ENCODE measurements at regions not wholly inside any gene's neighbourhood (a gene's known extent, or its start where the extent isn't known, plus 50 kb on each side); places are given as distances from the start of the nearest gene placed in this dataset.

DNA sequence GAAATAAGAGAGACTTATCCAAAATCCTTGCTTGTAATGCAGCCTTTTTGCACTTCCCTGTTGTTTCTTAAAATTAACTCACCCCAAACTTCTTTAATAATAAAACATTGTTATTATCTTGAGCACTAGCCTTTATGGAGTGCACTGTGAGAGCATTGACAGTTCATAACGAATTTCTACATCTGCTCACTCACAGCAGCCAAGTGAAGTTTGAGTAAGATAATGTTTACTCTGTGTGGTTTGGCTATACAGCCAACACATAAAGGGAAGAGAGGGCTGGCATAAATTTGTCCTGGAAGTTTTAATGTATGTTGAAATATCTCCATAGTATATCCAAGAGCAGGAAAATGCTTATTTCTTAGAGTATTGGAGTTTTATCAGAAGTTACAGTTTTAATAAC is 227.9 kb downstream of the FRK start:
- H3K36me3 ChIP-seq, result no peaks in the 10 kb centered on the region
- TF ChIP-seq, protein P1, sequence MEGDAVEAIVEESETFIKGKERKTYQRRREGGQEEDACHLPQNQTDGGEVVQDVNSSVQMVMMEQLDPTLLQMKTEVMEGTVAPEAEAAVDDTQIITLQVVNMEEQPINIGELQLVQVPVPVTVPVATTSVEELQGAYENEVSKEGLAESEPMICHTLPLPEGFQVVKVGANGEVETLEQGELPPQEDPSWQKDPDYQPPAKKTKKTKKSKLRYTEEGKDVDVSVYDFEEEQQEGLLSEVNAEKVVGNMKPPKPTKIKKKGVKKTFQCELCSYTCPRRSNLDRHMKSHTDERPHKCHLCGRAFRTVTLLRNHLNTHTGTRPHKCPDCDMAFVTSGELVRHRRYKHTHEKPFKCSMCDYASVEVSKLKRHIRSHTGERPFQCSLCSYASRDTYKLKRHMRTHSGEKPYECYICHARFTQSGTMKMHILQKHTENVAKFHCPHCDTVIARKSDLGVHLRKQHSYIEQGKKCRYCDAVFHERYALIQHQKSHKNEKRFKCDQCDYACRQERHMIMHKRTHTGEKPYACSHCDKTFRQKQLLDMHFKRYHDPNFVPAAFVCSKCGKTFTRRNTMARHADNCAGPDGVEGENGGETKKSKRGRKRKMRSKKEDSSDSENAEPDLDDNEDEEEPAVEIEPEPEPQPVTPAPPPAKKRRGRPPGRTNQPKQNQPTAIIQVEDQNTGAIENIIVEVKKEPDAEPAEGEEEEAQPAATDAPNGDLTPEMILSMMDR (IDR thresholded peaks at IDR 0.05), result no peak
- TF ChIP-seq POLR2AphosphoS5 (IDR thresholded peaks at IDR 0.05), result no peak
- TF ChIP-seq EP300 (IDR thresholded peaks at IDR 0.05), result no peak
- no peak for TF ChIP-seq POLR2A (IDR thresholded peaks at IDR 0.05)
- H3K9me3 ChIP-seq, result no peaks in the 10 kb centered on the region
- H3K4me3 ChIP-seq, result no peak overlapping the region
- no peak overlapping the region for H3K27ac ChIP-seq
- intact Hi-C loops (cut with DNase I), result no loop called here
- no peak for DNase-seq
- WGBS, 2 donors, result 4 to 29% methylated on average over 1 of the region's 1 CpG
- no peaks in the 10 kb centered on the region for H3K4me1 ChIP-seq
- H3K27me3 ChIP-seq, result no peaks in the 10 kb centered on the region

DNA sequence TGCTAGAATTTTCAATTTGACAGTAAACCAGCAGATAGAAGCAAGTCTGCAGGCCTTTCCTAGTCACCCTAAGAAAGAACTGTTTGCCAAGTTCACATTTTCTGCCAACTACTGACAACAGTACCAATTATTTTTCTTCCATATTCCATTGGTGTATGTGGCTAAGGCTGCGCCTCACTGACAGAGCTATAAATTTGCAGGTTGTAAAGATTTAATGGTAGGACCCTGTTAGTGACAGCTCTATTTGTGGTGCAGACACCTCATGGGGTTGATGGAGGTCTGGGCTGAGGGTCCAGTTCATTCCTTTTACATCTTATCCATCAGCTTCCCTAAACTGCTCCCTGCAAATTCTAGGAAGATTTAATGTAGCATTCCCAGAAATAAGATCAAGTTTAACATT is 228.5 kb downstream of the FRK start:
- TF ChIP-seq POLR2A (IDR thresholded peaks at IDR 0.05) (no peak), EP300 (IDR thresholded peaks at IDR 0.05) (no peak), POLR2AphosphoS5 (IDR thresholded peaks at IDR 0.05) (no peak)
- TF ChIP-seq, protein P1 (IDR thresholded peaks at IDR 0.05), result no peak
- WGBS, 2 donors, result 52 to 68% methylated on average over 1 of the region's 1 CpG
- H3K9me3 ChIP-seq, result no peaks in the 10 kb centered on the region
- no peak for DNase-seq
- H3K27ac ChIP-seq, result no peak overlapping the region
- intact Hi-C loops (cut with DNase I), result no loop called here
- no peaks in the 10 kb centered on the region for H3K4me1 ChIP-seq
- H3K27me3 ChIP-seq, result no peaks in the 10 kb centered on the region
- no peaks in the 10 kb centered on the region for H3K36me3 ChIP-seq
- H3K4me3 ChIP-seq, result no peak overlapping the region

DNA sequence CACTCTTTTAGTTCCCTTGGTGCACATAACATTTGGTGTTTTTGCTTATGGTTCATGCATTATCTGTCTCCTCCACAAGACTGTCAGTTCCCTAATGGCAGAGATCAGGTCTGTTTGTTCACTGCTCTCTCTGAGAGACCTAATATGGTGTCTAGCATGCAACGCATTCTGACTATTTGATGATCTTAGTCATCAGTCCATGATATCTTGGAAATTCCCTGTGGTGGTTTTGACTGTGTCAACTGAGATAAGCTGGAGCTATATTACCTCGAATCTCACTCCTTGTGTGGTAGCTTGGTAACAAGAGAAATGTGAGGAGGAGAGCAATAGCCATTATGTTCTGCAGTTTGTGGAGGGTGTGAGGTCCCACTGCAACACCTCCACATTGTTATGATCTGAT is 229.8 kb downstream of the FRK start:
- 24 to 39% methylated on average over 2 of the region's 2 CpGs for WGBS, 2 donors
- intact Hi-C loops (cut with DNase I), result no loop called here
- no peak for DNase-seq

DNA sequence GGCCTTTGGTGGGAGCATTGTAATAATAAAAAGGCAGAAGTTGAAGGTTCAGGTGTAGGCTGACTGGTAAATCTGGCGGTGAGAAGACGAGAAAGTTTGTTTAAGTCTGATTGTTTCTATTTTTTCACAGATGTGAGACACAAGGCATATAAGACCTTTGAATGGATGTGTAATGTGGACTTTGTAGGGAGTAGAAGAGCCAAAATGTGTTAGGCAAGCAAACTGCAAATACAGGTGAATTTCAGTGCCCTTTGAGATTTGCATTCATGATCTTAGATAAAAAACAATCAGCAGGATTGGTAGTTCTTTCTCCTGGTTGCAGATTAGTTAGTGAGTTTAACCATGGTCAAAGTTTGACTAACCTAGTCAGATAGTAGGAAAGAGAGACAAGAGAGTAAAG is 238.9 kb downstream of the FRK start:
- intact Hi-C loops (cut with DNase I), result no loop called here
- DNase-seq, result no peak
- no peaks in the 10 kb centered on the region for H3K27me3 ChIP-seq
- H3K4me1 ChIP-seq, result no peaks in the 10 kb centered on the region
- H3K4me3 ChIP-seq, result no peak overlapping the region
- no peaks in the 10 kb centered on the region for H3K36me3 ChIP-seq
- H3K27ac ChIP-seq, result no peak overlapping the region
- WGBS, 2 donors, result 76 to 90% methylated on average over 2 of the region's 2 CpGs
- TF ChIP-seq EP300 (IDR thresholded peaks at IDR 0.05) (no peak), POLR2AphosphoS5 (IDR thresholded peaks at IDR 0.05) (no peak), POLR2A (IDR thresholded peaks at IDR 0.05) (no peak)
- TF ChIP-seq, protein P1 (IDR thresholded peaks at IDR 0.05), result no peak
- no peaks in the 10 kb centered on the region for H3K9me3 ChIP-seq

More for the DNA sequence above, 229.8 kb downstream of the FRK start:
- no peak overlapping the region for H3K27ac ChIP-seq
- no peak overlapping the region for H3K4me3 ChIP-seq
- no peaks in the 10 kb centered on the region for H3K4me1 ChIP-seq
- TF ChIP-seq EP300 (IDR thresholded peaks at IDR 0.05) (no peak), POLR2A (IDR thresholded peaks at IDR 0.05) (no peak), POLR2AphosphoS5 (IDR thresholded peaks at IDR 0.05) (no peak)
- TF ChIP-seq, protein P1 (IDR thresholded peaks at IDR 0.05), result no peak
- H3K36me3 ChIP-seq, result no peaks in the 10 kb centered on the region
- no peaks in the 10 kb centered on the region for H3K27me3 ChIP-seq
- H3K9me3 ChIP-seq, result no peaks in the 10 kb centered on the region

DNA sequence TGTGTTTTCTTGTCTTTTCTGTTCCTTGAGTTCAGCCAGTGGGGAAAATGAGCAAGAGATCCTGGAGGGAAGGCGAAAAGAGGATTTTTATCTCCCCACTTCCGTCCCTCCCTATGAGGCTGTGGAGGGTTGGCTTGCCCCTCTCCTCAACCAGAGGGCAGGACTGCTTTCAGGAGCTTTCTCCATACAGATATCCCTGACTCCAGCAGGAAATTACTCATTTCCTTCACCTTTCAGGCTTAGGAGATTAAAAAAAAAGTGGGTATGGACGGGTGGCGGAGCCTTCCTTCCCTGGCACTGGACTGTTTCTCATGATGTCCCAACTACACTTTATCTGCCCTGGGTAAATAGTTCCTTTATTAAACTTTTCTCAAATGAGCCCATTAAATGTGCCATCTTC is 241.2 kb downstream of the FRK start:
- no peak overlapping the region for H3K4me3 ChIP-seq
- DNase-seq, result no peak
- WGBS, 2 donors, result 41 to 71% methylated on average over 4 of the region's 4 CpGs
- TF ChIP-seq, protein P1 (IDR thresholded peaks at IDR 0.05), result no peak
- TF ChIP-seq POLR2A (IDR thresholded peaks at IDR 0.05), result no peak
- TF ChIP-seq POLR2AphosphoS5 (IDR thresholded peaks at IDR 0.05), result no peak
- no peak for TF ChIP-seq EP300 (IDR thresholded peaks at IDR 0.05)
- no peaks in the 10 kb centered on the region for H3K9me3 ChIP-seq
- intact Hi-C loops (cut with DNase I), result no loop called here
- H3K4me1 ChIP-seq, result no peaks in the 10 kb centered on the region
- no peak overlapping the region for H3K27ac ChIP-seq
- no peaks in the 10 kb centered on the region for H3K36me3 ChIP-seq
- no peaks in the 10 kb centered on the region for H3K27me3 ChIP-seq
